Caco-2 (cell line): ENCODE measurements at regions not wholly inside any gene's neighbourhood (a gene's known extent, or its start where the extent isn't known, plus 50 kb on each side); places are given as distances from the start of the nearest gene placed in this dataset.

Experiments
- BruUV-seq: library from RNA; stranded (reverse); fragments of 400-500 nt; replicated peaks from 2 replicates; lab custom pipeline; 2021; lab: Mats Ljungman, UMichigan
- CTCF ChIA-PET: fragments of 300-600 bp; sonication (Branson Sonifier 250); formaldehyde crosslinking; loops from one replicate; lab custom pipeline; 2022; ENCODE audit warnings: antibody characterized with exemption; lab: Charles Lee
- POLR2A ChIA-PET: fragments of 300-600 bp; sonication (Branson Sonifier 250); formaldehyde crosslinking; loops from one replicate; lab custom pipeline; 2022; ENCODE audit warnings: antibody characterized with exemption; lab: Charles Lee
- DNase-seq, 2 experiments: peaks; one replicate each; pipeline versions ENCODE4 v3.0.0 to v3.0.0-alpha.2; 2020 to 2022
- H3K27me3 ChIP-seq: replicated peaks from 2 replicates; pipeline ENCODE4 v1.6.0; 2011; ENCODE audit warnings: low read length; ENCODE audit not compliant: control insufficient read depth, insufficient read depth
- H3K36me3 ChIP-seq: 2 replicates; pipeline ENCODE4 v1.5.1; 2011; ENCODE audit warnings: low read length; ENCODE audit not compliant: control insufficient read depth, insufficient read depth
- H3K4me1 ChIP-seq: fragments of 250-450 bp; sonication (Bioruptor Pico); 2 replicates; pipeline ENCODE4 v1.5.1; 2020; ENCODE audit warnings: mild to moderate bottlenecking
- H3K4me3 ChIP-seq: 2 replicates; pipeline ENCODE4 v1.5.1; 2011; ENCODE audit warnings: low read depth, mild to moderate bottlenecking, control low read depth, low read length
- H3K9me3 ChIP-seq: fragments of 250-450 bp; sonication (Bioruptor Pico); 2 replicates; pipeline ENCODE4 v1.5.1; 2020; ENCODE audit warnings: mild to moderate bottlenecking, moderate library complexity
- H3K27ac Mint-ChIP-seq: one replicate; pipeline ENCODE4 v1.8.0; 2022; ENCODE audit warnings: mixed read lengths; ENCODE audit not compliant: unreplicated experiment
- H3K27me3 Mint-ChIP-seq: one replicate; pipeline ENCODE4 v1.8.0; 2022; ENCODE audit warnings: mixed read lengths; ENCODE audit not compliant: insufficient read depth, unreplicated experiment
- H3K36me3 Mint-ChIP-seq: one replicate; pipeline ENCODE4 v1.8.0; 2022; ENCODE audit warnings: mild to moderate bottlenecking, mixed read lengths; ENCODE audit not compliant: insufficient read depth, unreplicated experiment
- H3K4me1 Mint-ChIP-seq: one replicate; pipeline ENCODE4 v1.8.0; 2022; ENCODE audit warnings: low read depth, mixed read lengths; ENCODE audit not compliant: unreplicated experiment
- H3K4me3 Mint-ChIP-seq: one replicate; pipeline ENCODE4 v1.8.0; 2022; ENCODE audit warnings: mild to moderate bottlenecking, moderate library complexity, mixed read lengths; ENCODE audit not compliant: unreplicated experiment
- H3K9me3 Mint-ChIP-seq: one replicate; pipeline ENCODE4 v1.8.0; 2022; ENCODE audit warnings: mixed read lengths; ENCODE audit not compliant: unreplicated experiment
- intact Hi-C: fragments of 100-400 bp; cut with micrococcal nuclease; formaldehyde crosslinking; loops from one replicate; pipeline ENCODE4 v1.10.0; 2022; ENCODE audit not compliant: unreplicated experiment
- TF ChIP-seq, protein P1 (sequence below), 2 experiments: fragments of 200-600 bp in 1 of 2; IDR thresholded peaks; 1 replicate in 1 of 2; 2 replicates in 1 of 2; pipeline versions ENCODE4 v1.5.1 to v1.8.0; 2011 to 2022; ENCODE audit warnings: antibody characterized with exemption in 1 of 2, control low read depth in 1 of 2, inconsistent platforms in 1 of 2, low read depth in 1 of 2, low read length in 1 of 2, mild to moderate bottlenecking in 1 of 2, moderate library complexity in 1 of 2; ENCODE audit not compliant: insufficient read depth in 1 of 2, severe bottlenecking in 1 of 2, unreplicated experiment in 1 of 2

DNA sequence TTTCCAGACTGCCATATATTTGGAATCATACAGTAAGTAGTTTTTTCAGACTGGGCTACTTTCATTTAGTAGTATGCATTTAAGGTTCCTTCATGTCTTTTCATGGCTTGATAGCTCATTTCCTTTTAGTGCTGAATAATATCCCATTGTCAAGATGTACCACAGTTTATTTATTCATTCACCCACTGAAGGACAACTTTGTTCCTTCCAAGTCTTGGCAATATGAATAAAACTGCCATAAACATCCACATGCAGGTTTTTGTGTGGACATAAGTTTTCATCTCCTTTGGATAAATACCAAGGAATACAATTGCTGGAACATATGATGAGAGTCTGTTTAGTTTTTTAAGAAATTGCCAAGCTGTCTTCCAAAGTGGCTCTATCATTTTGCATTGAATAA is 366.4 kb upstream of the NFIA start:
- no peaks in the 10 kb centered on the region for H3K27me3 Mint-ChIP-seq
- no peaks in the 10 kb centered on the region for H3K9me3 Mint-ChIP-seq
- no peaks in the 10 kb centered on the region for H3K36me3 Mint-ChIP-seq
- H3K4me1 Mint-ChIP-seq = no peaks in the 10 kb centered on the region
- Histone ChIP-seq H3K27me3 (no peaks in the 10 kb centered on the region), H3K9me3 (no peaks in the 10 kb centered on the region), H3K4me3 (no peak overlapping the region), H3K4me1 (no peaks in the 10 kb centered on the region), H3K36me3 (no peaks in the 10 kb centered on the region)
- intact Hi-C loops = no loop called here
- H3K4me3 Mint-ChIP-seq = no peak overlapping the region
- no peak overlapping the region for H3K27ac Mint-ChIP-seq
- BruUV-seq = no TSS peak
- TF ChIP-seq, protein P1, sequence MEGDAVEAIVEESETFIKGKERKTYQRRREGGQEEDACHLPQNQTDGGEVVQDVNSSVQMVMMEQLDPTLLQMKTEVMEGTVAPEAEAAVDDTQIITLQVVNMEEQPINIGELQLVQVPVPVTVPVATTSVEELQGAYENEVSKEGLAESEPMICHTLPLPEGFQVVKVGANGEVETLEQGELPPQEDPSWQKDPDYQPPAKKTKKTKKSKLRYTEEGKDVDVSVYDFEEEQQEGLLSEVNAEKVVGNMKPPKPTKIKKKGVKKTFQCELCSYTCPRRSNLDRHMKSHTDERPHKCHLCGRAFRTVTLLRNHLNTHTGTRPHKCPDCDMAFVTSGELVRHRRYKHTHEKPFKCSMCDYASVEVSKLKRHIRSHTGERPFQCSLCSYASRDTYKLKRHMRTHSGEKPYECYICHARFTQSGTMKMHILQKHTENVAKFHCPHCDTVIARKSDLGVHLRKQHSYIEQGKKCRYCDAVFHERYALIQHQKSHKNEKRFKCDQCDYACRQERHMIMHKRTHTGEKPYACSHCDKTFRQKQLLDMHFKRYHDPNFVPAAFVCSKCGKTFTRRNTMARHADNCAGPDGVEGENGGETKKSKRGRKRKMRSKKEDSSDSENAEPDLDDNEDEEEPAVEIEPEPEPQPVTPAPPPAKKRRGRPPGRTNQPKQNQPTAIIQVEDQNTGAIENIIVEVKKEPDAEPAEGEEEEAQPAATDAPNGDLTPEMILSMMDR (IDR thresholded peaks at IDR 0.05; ENCODE audit: insufficient read depth in 1 of 2, low read depth in 1 of 2, low read length in 1 of 2, severe bottlenecking in 1 of 2, unreplicated experiment in 1 of 2) = no peak
- no peak for DNase-seq
- CTCF ChIA-PET = no interaction called here
- POLR2A ChIA-PET = no interaction called here

DNA sequence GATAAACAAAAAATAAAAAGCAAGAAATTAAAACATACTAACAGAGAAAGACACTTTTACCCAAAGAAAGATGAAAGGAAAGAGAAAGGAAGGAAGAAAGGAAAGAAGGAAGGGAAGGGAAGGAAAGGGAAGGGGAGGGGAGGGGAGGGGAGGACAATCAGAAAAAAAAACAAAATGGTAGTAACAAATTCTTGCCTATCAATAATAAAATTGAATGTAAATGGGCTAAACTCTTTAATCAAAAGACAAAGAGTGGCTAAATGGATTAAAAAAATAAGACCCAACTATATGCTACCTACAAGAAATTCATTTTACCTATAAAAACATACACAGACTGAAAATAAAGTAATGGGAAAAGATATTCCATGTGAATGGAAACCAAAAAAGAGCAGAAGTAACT is 372.9 kb upstream of the NFIA start:
- CTCF ChIA-PET = no interaction called here
- H3K4me3 Mint-ChIP-seq = no peak overlapping the region
- Histone ChIP-seq H3K4me1 (no peaks in the 10 kb centered on the region), H3K36me3 (no peaks in the 10 kb centered on the region), H3K9me3 (no peaks in the 10 kb centered on the region), H3K27me3 (no peaks in the 10 kb centered on the region), H3K4me3 (no peak overlapping the region)
- no peaks in the 10 kb centered on the region for H3K9me3 Mint-ChIP-seq
- H3K4me1 Mint-ChIP-seq = no peaks in the 10 kb centered on the region
- POLR2A ChIA-PET = no interaction called here
- no peaks in the 10 kb centered on the region for H3K36me3 Mint-ChIP-seq
- DNase-seq = no peak
- no peak overlapping the region for H3K27ac Mint-ChIP-seq
- TF ChIP-seq, protein P1 (IDR thresholded peaks at IDR 0.05; ENCODE audit: insufficient read depth in 1 of 2, low read depth in 1 of 2, low read length in 1 of 2, severe bottlenecking in 1 of 2, unreplicated experiment in 1 of 2) = no peak
- peaks cover 2% of the 10 kb centered on the region for H3K27me3 Mint-ChIP-seq
- no TSS peak for BruUV-seq
- intact Hi-C loops = no loop called here

DNA sequence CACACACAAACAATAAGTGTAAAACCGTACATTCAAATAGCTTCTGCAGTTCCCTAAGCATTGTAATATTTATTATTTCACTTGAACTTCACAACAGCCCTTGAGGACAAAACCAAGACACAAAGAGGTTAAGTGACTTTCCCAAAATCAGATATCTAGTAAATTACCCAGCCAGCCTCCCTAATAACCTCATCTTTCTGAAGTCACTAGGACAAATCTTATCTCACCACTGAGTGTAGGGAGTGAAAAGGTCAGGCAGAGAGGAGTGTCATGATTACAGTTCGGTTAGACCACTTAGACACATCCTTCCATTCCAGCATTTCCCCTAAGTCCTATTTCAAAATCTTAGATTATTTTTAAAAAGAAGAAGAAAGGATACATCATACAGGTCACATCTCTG is 377.3 kb upstream of the NFIA start:
- Histone ChIP-seq H3K36me3 (no peaks in the 10 kb centered on the region), H3K4me3 (no peak overlapping the region), H3K4me1 (no peaks in the 10 kb centered on the region), H3K9me3 (no peaks in the 10 kb centered on the region), H3K27me3 (no peaks in the 10 kb centered on the region)
- no TSS peak for BruUV-seq
- H3K4me1 Mint-ChIP-seq = no peaks in the 10 kb centered on the region
- intact Hi-C loops = no loop called here
- TF ChIP-seq, protein P1 (IDR thresholded peaks at IDR 0.05; ENCODE audit: insufficient read depth in 1 of 2, low read depth in 1 of 2, low read length in 1 of 2, severe bottlenecking in 1 of 2, unreplicated experiment in 1 of 2) = no peak
- H3K27me3 Mint-ChIP-seq = peaks cover 2% of the 10 kb centered on the region
- no peaks in the 10 kb centered on the region for H3K9me3 Mint-ChIP-seq
- DNase-seq = no peak
- H3K4me3 Mint-ChIP-seq = no peak overlapping the region
- H3K27ac Mint-ChIP-seq = no peak overlapping the region
- ChIA-PET CTCF (no interaction called here), POLR2A (no interaction called here)
- H3K36me3 Mint-ChIP-seq = no peaks in the 10 kb centered on the region
